DND-41 (cell line): ENCODE measurements at regions not wholly inside any gene's neighbourhood (a gene's known extent, or its start where the extent isn't known, plus 50 kb on each side); places are given as distances from the start of the nearest gene placed in this dataset.

ENCODE experiments used
- ATAC-seq: fragments of 200-7000 bp; cut with Tn5 transposase; 3 replicates; pipeline ENCODE4 v1.9.1; 2021; ENCODE audit warnings: low read depth; ENCODE audit not compliant: insufficient read depth
- DNase-seq: peaks from one replicate; pipeline ENCODE4 v3.0.0-alpha.2; 2020
- H2AFZ ChIP-seq: 2 replicates; pipeline ENCODE4 v1.6.0; 2012; ENCODE audit warnings: low read depth, low read length
- H3K27ac ChIP-seq: 2 replicates; pipeline ENCODE4 v1.5.1; 2012; ENCODE audit warnings: low read length, inconsistent platforms
- H3K27me3 ChIP-seq: fragments of 200-600 bp; sonication (generic); 2 replicates; pipeline ENCODE4 v1.6.0; 2012; ENCODE audit warnings: low read length, mild to moderate bottlenecking, inconsistent platforms; ENCODE audit not compliant: insufficient read depth, poor library complexity
- H3K36me3 ChIP-seq: 2 replicates; pipeline ENCODE4 v1.5.1; 2012; ENCODE audit warnings: low read length, inconsistent platforms; ENCODE audit not compliant: insufficient read depth
- H3K4me1 ChIP-seq: 2 replicates; pipeline ENCODE4 v1.5.1; 2012; ENCODE audit warnings: mild to moderate bottlenecking, low read length; ENCODE audit not compliant: insufficient read depth
- H3K4me2 ChIP-seq: 2 replicates; pipeline ENCODE4 v1.6.0; 2012; ENCODE audit warnings: mild to moderate bottlenecking, moderate library complexity, low read length, inconsistent platforms; ENCODE audit not compliant: insufficient read depth
- H3K4me3 ChIP-seq, 2 experiments: fragments of 200-600 bp in 1 of 2; shearing (Covaris generic) in 1 of 2; 2 replicates each; pipeline ENCODE4 v1.5.1; 2012 to 2016; ENCODE audit warnings: inconsistent platforms in 2 of 2, low read length in 2 of 2, mild to moderate bottlenecking in 2 of 2, low read depth in 1 of 2, moderate library complexity in 1 of 2
- H3K79me2 ChIP-seq: 2 replicates; pipeline ENCODE4 v1.6.0; 2012; ENCODE audit warnings: low read length, inconsistent platforms; ENCODE audit not compliant: insufficient read depth
- H3K9ac ChIP-seq: 2 replicates; pipeline ENCODE4 v1.6.0; 2012; ENCODE audit warnings: low read depth, mild to moderate bottlenecking, inconsistent platforms, low read length, moderate library complexity
- H3K9me3 ChIP-seq: 2 replicates; pipeline ENCODE4 v1.5.1; 2012; ENCODE audit warnings: low read length, moderate library complexity, mild to moderate bottlenecking, inconsistent platforms; ENCODE audit not compliant: insufficient read depth, severe bottlenecking
- H4K20me1 ChIP-seq: 2 replicates; pipeline ENCODE4 v1.6.0; 2012; ENCODE audit warnings: low read length; ENCODE audit not compliant: insufficient read depth
- EZH2 ChIP-seq: IDR thresholded peaks from 3 replicates; pipeline ENCODE4 v1.6.1; 2012; ENCODE audit warnings: borderline replicate concordance, low read depth, mild to moderate bottlenecking, moderate library complexity, low read length, inconsistent platforms; ENCODE audit not compliant: severe bottlenecking
- TF ChIP-seq, protein P1 (sequence below): IDR thresholded peaks from 2 replicates; pipeline ENCODE4 v1.5.1; 2012; ENCODE audit warnings: borderline replicate concordance, low read length, moderate library complexity, mild to moderate bottlenecking; ENCODE audit not compliant: poor library complexity, severe bottlenecking; ENCODE audit errors: extremely low read depth

DNA sequence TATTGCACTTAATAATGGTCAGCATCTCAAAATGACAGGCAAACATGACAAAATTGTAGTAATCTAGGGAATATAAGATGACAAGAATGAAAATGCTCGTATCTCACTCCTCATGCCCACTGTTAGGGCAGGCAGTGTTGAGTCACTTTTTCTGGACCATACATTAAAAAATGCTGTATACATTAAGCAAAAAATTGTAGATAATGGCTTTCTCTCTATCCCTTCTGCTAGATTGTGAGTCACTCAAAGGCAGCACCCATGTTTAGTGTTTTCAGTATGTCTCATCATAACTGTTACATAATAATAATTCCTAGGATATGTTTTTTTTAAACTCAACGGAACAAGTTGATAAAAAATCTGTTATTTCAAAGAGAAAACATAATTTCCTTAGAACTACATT lies 199.3 kb downstream of the TENT5A start:
- TF ChIP-seq EZH2: no peak
- TF ChIP-seq, protein P1, sequence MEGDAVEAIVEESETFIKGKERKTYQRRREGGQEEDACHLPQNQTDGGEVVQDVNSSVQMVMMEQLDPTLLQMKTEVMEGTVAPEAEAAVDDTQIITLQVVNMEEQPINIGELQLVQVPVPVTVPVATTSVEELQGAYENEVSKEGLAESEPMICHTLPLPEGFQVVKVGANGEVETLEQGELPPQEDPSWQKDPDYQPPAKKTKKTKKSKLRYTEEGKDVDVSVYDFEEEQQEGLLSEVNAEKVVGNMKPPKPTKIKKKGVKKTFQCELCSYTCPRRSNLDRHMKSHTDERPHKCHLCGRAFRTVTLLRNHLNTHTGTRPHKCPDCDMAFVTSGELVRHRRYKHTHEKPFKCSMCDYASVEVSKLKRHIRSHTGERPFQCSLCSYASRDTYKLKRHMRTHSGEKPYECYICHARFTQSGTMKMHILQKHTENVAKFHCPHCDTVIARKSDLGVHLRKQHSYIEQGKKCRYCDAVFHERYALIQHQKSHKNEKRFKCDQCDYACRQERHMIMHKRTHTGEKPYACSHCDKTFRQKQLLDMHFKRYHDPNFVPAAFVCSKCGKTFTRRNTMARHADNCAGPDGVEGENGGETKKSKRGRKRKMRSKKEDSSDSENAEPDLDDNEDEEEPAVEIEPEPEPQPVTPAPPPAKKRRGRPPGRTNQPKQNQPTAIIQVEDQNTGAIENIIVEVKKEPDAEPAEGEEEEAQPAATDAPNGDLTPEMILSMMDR: no peak
- Histone ChIP-seq H3K27ac (no peak overlapping the region), H3K9ac (no peak overlapping the region), H3K79me2 (no peaks in the 10 kb centered on the region), H4K20me1 (no peaks in the 10 kb centered on the region), H3K4me2 (no peak overlapping the region), H3K27me3 (no peaks in the 10 kb centered on the region), H3K4me1 (no peaks in the 10 kb centered on the region), H3K4me3 (no peak overlapping the region), H2AFZ (no peak overlapping the region), H3K36me3 (no peaks in the 10 kb centered on the region), H3K9me3 (no peaks in the 10 kb centered on the region)
- ATAC-seq: no peak
- no peak for DNase-seq

DNA sequence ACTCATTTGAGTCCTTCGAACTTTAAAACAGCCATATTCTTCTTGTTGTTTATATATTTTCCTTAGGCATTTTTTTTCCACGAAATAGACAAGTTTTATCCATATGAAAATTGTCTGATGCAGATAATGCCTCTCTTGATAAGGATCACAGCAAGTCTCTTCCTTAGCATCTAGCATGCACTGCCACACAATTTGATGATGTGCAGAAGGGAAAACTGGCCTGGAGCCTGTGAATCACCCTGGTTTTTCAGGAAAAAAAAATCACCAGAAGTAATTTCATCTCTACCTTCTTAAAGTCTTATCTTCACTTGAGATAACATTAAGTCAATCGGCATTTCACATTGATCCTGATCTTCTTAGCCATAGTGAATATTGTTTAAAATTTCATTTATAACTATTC lies 199.8 kb downstream of the TENT5A start:
- Histone ChIP-seq H3K4me3 (no peak overlapping the region), H4K20me1 (no peaks in the 10 kb centered on the region)
- ATAC-seq: no peak

GRCh38 chr6:81547149-81547548 lies 205.3 kb downstream of the TENT5A start:
- DNase-seq: no peak
- no peak for ATAC-seq

More for the DNA sequence above, 199.8 kb downstream of the TENT5A start:
- Histone ChIP-seq H3K4me1 (no peaks in the 10 kb centered on the region), H3K4me2 (no peak overlapping the region), H2AFZ (no peak overlapping the region), H3K27ac (no peak overlapping the region), H3K79me2 (no peaks in the 10 kb centered on the region), H3K9ac (no peak overlapping the region), H3K9me3 (no peaks in the 10 kb centered on the region), H3K36me3 (no peaks in the 10 kb centered on the region), H3K27me3 (no peaks in the 10 kb centered on the region)
- TF ChIP-seq, protein P1: no peak
- no peak for TF ChIP-seq EZH2
- no peak for DNase-seq

More at GRCh38 chr6:81547149-81547548, 205.3 kb downstream of the TENT5A start:
- Histone ChIP-seq H3K36me3 (no peaks in the 10 kb centered on the region), H3K4me1 (no peaks in the 10 kb centered on the region), H2AFZ (no peak overlapping the region), H4K20me1 (no peaks in the 10 kb centered on the region), H3K9ac (no peak overlapping the region), H3K27me3 (no peaks in the 10 kb centered on the region), H3K79me2 (no peaks in the 10 kb centered on the region), H3K4me2 (no peak overlapping the region), H3K9me3 (no peaks in the 10 kb centered on the region), H3K27ac (no peak overlapping the region), H3K4me3 (no peak overlapping the region)
- TF ChIP-seq, protein P1: no peak
- no peak for TF ChIP-seq EZH2
